Liver (tissue), 3 donors: ENCODE measurements at regions not wholly inside any gene's neighbourhood (a gene's known extent, or its start where the extent isn't known, plus 50 kb on each side); places are given as distances from the start of the nearest gene placed in this dataset.

ENCODE experiments used
- CTCF ChIP-seq: fragments of 150-350 bp; IDR thresholded peaks from 2 replicates; pipeline ENCODE4 v1.5.1; 2017; ENCODE audit warnings: improper control_type of control experiment, low read depth, low read length; ENCODE audit not compliant: missing input control
- FOXA2 ChIP-seq: IDR thresholded peaks from 2 replicates; pipeline ENCODE4 v1.6.1; 2016; ENCODE audit warnings: antibody characterized with exemption
- GABPA ChIP-seq, 2 donors: IDR thresholded peaks in 1 of 2; conservative IDR thresholded peaks in 1 of 2; 2 replicates each; pipeline ENCODE4 v1.6.1; 2016; ENCODE audit warnings: antibody characterized with exemption in 2 of 2, mild to moderate bottlenecking in 1 of 2, moderate library complexity in 1 of 2
- JUND ChIP-seq, 2 donors: IDR thresholded peaks; 2 replicates each; pipeline ENCODE4 v1.6.1; 2016; ENCODE audit warnings: antibody characterized with exemption in 2 of 2
- NR2F2 ChIP-seq: IDR thresholded peaks from 2 replicates; pipeline ENCODE4 v1.6.1; 2016; ENCODE audit warnings: antibody characterized with exemption
- REST ChIP-seq: IDR thresholded peaks from 2 replicates; pipeline ENCODE4 v1.6.1; 2016; ENCODE audit warnings: antibody characterized with exemption, mild to moderate bottlenecking
- RXRA ChIP-seq, 2 donors: IDR thresholded peaks; 2 replicates each; pipeline ENCODE4 v1.6.1; 2017 to 2018; ENCODE audit warnings: antibody characterized with exemption in 2 of 2, mild to moderate bottlenecking in 1 of 2
- SP1 ChIP-seq: IDR thresholded peaks from 2 replicates; pipeline ENCODE4 v1.6.1; 2018; ENCODE audit warnings: antibody characterized with exemption, mild to moderate bottlenecking
- YY1 ChIP-seq: IDR thresholded peaks from 2 replicates; pipeline ENCODE4 v1.6.1; 2016; ENCODE audit warnings: antibody characterized with exemption, mild to moderate bottlenecking
- TF ChIP-seq, protein P1 (sequence below): IDR thresholded peaks from 2 replicates; pipeline ENCODE4 v1.6.1; 2016; ENCODE audit warnings: antibody characterized with exemption
- TF ChIP-seq, protein P2 (sequence below): IDR thresholded peaks from 2 replicates; pipeline ENCODE4 v1.6.1; 2016; ENCODE audit warnings: antibody characterized with exemption
- donor health status: healthy.
- donor health status: healthy.

GRCh38 chr2:224208007-224208406 lies 168.9 kb upstream of the SERPINE2 start:
- TF ChIP-seq CTCF (no peak), REST (no peak), NR2F2 (no peak), GABPA (IDR thresholded peaks at IDR 0.05 in 1 of 2, conservative IDR thresholded peaks at IDR 0.05 in 1 of 2) (no peak), SP1 (no peak), FOXA2 (no peak), RXRA (IDR thresholded peaks at IDR 0.05) (no peak), JUND (IDR thresholded peaks at IDR 0.05) (no peak), YY1 (no peak)
- TF ChIP-seq, protein P1, sequence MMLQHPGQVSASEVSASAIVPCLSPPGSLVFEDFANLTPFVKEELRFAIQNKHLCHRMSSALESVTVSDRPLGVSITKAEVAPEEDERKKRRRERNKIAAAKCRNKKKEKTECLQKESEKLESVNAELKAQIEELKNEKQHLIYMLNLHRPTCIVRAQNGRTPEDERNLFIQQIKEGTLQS = no peak
- TF ChIP-seq, protein P2, sequence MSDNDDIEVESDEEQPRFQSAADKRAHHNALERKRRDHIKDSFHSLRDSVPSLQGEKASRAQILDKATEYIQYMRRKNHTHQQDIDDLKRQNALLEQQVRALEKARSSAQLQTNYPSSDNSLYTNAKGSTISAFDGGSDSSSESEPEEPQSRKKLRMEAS = no peak
